HEK293 (cell line): ENCODE measurements at regions not wholly inside any gene's neighbourhood (a gene's known extent, or its start where the extent isn't known, plus 50 kb on each side); places are given as distances from the start of the nearest gene placed in this dataset.

Source experiments
- CTCF ChIA-PET: fragments of 350-600 bp; formaldehyde crosslinking; extraction: SDS; loops from one replicate; lab custom pipeline; 2021; ENCODE audit warnings: antibody characterized with exemption; lab: Yijun Ruan, JAX
- POLR2A ChIA-PET: fragments of 300-600 bp; formaldehyde crosslinking; extraction: SDS; loops from one replicate; lab custom pipeline; 2020; ENCODE audit warnings: antibody characterized with exemption, inconsistent platforms; lab: Yijun Ruan, JAX
- H3K27ac ChIP-seq: fragments of 200-500 bp; sonication (Bioruptor generic); 2 replicates; pipeline ENCODE4 v1.5.1; 2014; ENCODE audit warnings: low read depth, low read length, control low read depth, inconsistent platforms; ENCODE audit errors: extremely low read depth
- H3K36me3 ChIP-seq, 2 experiments: fragments of 200-500 bp in 1 of 2; sonication (Bioruptor generic) in 1 of 2; 1 replicate in 1 of 2; 2 replicates in 1 of 2; pipeline ENCODE4 v1.5.1; 2014 to 2017; ENCODE audit warnings: inconsistent platforms in 2 of 2, low read length in 2 of 2; ENCODE audit not compliant: control insufficient read depth in 2 of 2, insufficient read depth in 1 of 2
- H3K4me1 ChIP-seq: fragments of 200-500 bp; sonication (Bioruptor generic); 2 replicates; pipeline ENCODE4 v1.5.1; 2014; ENCODE audit warnings: mild to moderate bottlenecking, low read length, inconsistent platforms; ENCODE audit not compliant: control insufficient read depth, insufficient read depth
- H3K4me3 ChIP-seq: 2 replicates; pipeline ENCODE4 v1.5.1; 2011; ENCODE audit warnings: low read depth, mild to moderate bottlenecking, control low read depth, low read length, moderate library complexity
- H3K9me3 ChIP-seq: fragments of 200-500 bp; sonication (Bioruptor generic); 2 replicates; pipeline ENCODE4 v1.5.1; 2014; ENCODE audit warnings: low read depth, low read length, inconsistent platforms; ENCODE audit not compliant: control insufficient read depth, insufficient read depth
- FEZF1 ChIP-seq: fragments of 450-650 bp; formaldehyde crosslinking; IDR thresholded peaks from 2 replicates; pipeline ENCODE4 v1.5.1; 2016; ENCODE audit warnings: missing biosample characterization, missing genetic modification characterization
- KLF17 ChIP-seq: fragments of 450-650 bp; formaldehyde crosslinking; IDR thresholded peaks from 2 replicates; pipeline ENCODE4 v1.5.1; 2016; ENCODE audit warnings: missing biosample characterization, missing genetic modification characterization
- MEIS1 ChIP-seq: sonication (generic); formaldehyde crosslinking; IDR thresholded peaks from 2 replicates; pipeline ENCODE4 v1.8.1; 2022; ENCODE audit warnings: missing genetic modification reagents, mild to moderate bottlenecking, borderline replicate concordance
- PRDM2 ChIP-seq: fragments of 450-650 bp; formaldehyde crosslinking; IDR thresholded peaks from 2 replicates; pipeline ENCODE4 v1.5.1; 2016; ENCODE audit warnings: missing biosample characterization, missing genetic modification characterization, borderline replicate concordance
- ZBTB8A ChIP-seq: fragments of 450-650 bp; formaldehyde crosslinking; IDR thresholded peaks from 2 replicates; pipeline ENCODE4 v1.5.1; 2016; ENCODE audit warnings: missing biosample characterization, missing genetic modification characterization
- ZFP41 ChIP-seq: fragments of 450-650 bp; formaldehyde crosslinking; IDR thresholded peaks from 2 replicates; pipeline ENCODE4 v1.5.1; 2016; ENCODE audit warnings: missing biosample characterization, missing genetic modification characterization, borderline replicate concordance
- ZNF114 ChIP-seq: fragments of 450-650 bp; formaldehyde crosslinking; IDR thresholded peaks from 2 replicates; pipeline ENCODE4 v1.5.0; 2017; ENCODE audit warnings: missing biosample characterization, missing genetic modification characterization
- ZNF175 ChIP-seq: fragments of 450-650 bp; formaldehyde crosslinking; IDR thresholded peaks from 2 replicates; pipeline ENCODE4 v1.5.1; 2016; ENCODE audit warnings: missing biosample characterization, missing genetic modification characterization
- ZNF26 ChIP-seq: fragments of 450-650 bp; formaldehyde crosslinking; IDR thresholded peaks from 2 replicates; pipeline ENCODE4 v1.5.1; 2016; ENCODE audit warnings: missing biosample characterization, missing genetic modification characterization
- ZNF266 ChIP-seq: fragments of 450-650 bp; formaldehyde crosslinking; IDR thresholded peaks from 2 replicates; pipeline ENCODE4 v1.5.1; 2016; ENCODE audit warnings: missing biosample characterization, missing genetic modification characterization, low read depth
- ZNF391 ChIP-seq: fragments of 450-650 bp; formaldehyde crosslinking; IDR thresholded peaks from 2 replicates; pipeline ENCODE4 v1.5.1; 2016; ENCODE audit warnings: low read depth, missing biosample characterization, missing genetic modification characterization, borderline replicate concordance
- ZNF48 ChIP-seq: fragments of 450-650 bp; formaldehyde crosslinking; IDR thresholded peaks from 2 replicates; pipeline ENCODE4 v1.5.1; 2016; ENCODE audit warnings: missing biosample characterization, missing genetic modification characterization
- ZNF677 ChIP-seq: fragments of 450-650 bp; IDR thresholded peaks from 2 replicates; pipeline ENCODE4 v1.5.0; 2018; ENCODE audit warnings: missing biosample characterization, mild to moderate bottlenecking, missing genetic modification characterization, moderate library complexity
- ZNF692 ChIP-seq: fragments of 450-650 bp; formaldehyde crosslinking; IDR thresholded peaks from 2 replicates; pipeline ENCODE4 v1.5.1; 2016; ENCODE audit warnings: missing biosample characterization, missing genetic modification characterization
- ZNF768 ChIP-seq: fragments of 450-650 bp; formaldehyde crosslinking; IDR thresholded peaks from 2 replicates; pipeline ENCODE4 v1.5.1; 2018; ENCODE audit warnings: missing biosample characterization, mild to moderate bottlenecking, missing genetic modification characterization
- ZXDB ChIP-seq: fragments of 450-650 bp; formaldehyde crosslinking; IDR thresholded peaks from 2 replicates; pipeline ENCODE4 v1.5.1; 2016; ENCODE audit warnings: missing biosample characterization, missing genetic modification characterization

GRCh38 chr11:70802185-70802584 is 403.9 kb downstream of the CTTN start:
- H3K36me3 ChIP-seq, result no peaks in the 10 kb centered on the region
- ChIA-PET CTCF (interaction anchor here (1.0 kb wide), 1 partner anchor 36 kb away, joined by 4 read pairs; no protein-coding TSS in a partner anchor), POLR2A (no interaction called here)
- no peak for TF ChIP-seq ZNF768
- no peak for TF ChIP-seq ZNF114 (tag by site-specific recombination)
- no peak for TF ChIP-seq ZNF175
- no peak for TF ChIP-seq ZNF48 (tag by site-specific recombination)
- no peak for TF ChIP-seq KLF17
- TF ChIP-seq ZBTB8A (tag by site-specific recombination), result no peak
- TF ChIP-seq PRDM2, result no peak
- TF ChIP-seq FEZF1 (tag by site-specific recombination), result no peak
- TF ChIP-seq ZNF692 (tag by site-specific recombination), result no peak
- no peak for TF ChIP-seq ZNF391 (tag by site-specific recombination)
- no peak for TF ChIP-seq MEIS1 (CRISPR knock-in tag)
- TF ChIP-seq ZXDB (tag by site-specific recombination), result no peak
- TF ChIP-seq ZFP41 (tag by site-specific recombination), result no peak
- TF ChIP-seq ZNF266 (tag by site-specific recombination), result no peak
- TF ChIP-seq ZNF677 (tag by site-specific recombination), result no peak
- no peak for TF ChIP-seq ZNF26
- no peaks in the 10 kb centered on the region for H3K4me1 ChIP-seq
- no peaks in the 10 kb centered on the region for H3K9me3 ChIP-seq
- no peak overlapping the region for H3K4me3 ChIP-seq
- H3K27ac ChIP-seq, result no peak overlapping the region
